Activated CD8-positive, alpha-beta T cell treated with anti-CD3 and anti-CD28 coated beads, Interleukin-2, amount 10 ng/mL, durations not matched to agents 7 days and 5 days (primary cell): ENCODE measurements at regions not wholly inside any gene's neighbourhood (a gene's known extent, or its start where the extent isn't known, plus 50 kb on each side); places are given as distances from the start of the nearest gene placed in this dataset.

Experiments
- ATAC-seq: fragments of 150-1000 bp; cut with Tn5 transposase; one replicate; pipeline ENCODE4 v1.10.0; 2021; ENCODE audit warnings: moderate library complexity
- CTCF ChIA-PET: fragments of 350-600 bp; sonication (Branson Sonifier 250); formaldehyde crosslinking; loops from one replicate; lab custom pipeline; 2021; ENCODE audit warnings: antibody characterized with exemption; lab: Charles Lee
- POLR2A ChIA-PET: fragments of 350-600 bp; sonication (Branson Sonifier 250); formaldehyde crosslinking; loops from one replicate; lab custom pipeline; 2021; ENCODE audit warnings: antibody characterized with exemption; lab: Charles Lee
- DNase-seq: peaks from one replicate; pipeline ENCODE4 v3.0.0-alpha.2; 2020
- H3K27ac Mint-ChIP-seq: one replicate; pipeline ENCODE4 v1.8.0; 2021; ENCODE audit warnings: mild to moderate bottlenecking, mixed read lengths
- H3K27me3 Mint-ChIP-seq: one replicate; pipeline ENCODE4 v1.8.0; 2021; ENCODE audit warnings: low read depth, mixed read lengths
- H3K36me3 Mint-ChIP-seq: one replicate; pipeline ENCODE4 v1.8.0; 2021; ENCODE audit warnings: low read depth, mixed read lengths
- H3K4me1 Mint-ChIP-seq: one replicate; pipeline ENCODE4 v1.8.0; 2021; ENCODE audit warnings: low read depth, mixed read lengths
- H3K4me3 Mint-ChIP-seq: one replicate; pipeline ENCODE4 v1.8.0; 2021; ENCODE audit warnings: mild to moderate bottlenecking, mixed read lengths
- H3K9me3 Mint-ChIP-seq: one replicate; pipeline ENCODE4 v1.8.0; 2022; ENCODE audit warnings: mixed read lengths; ENCODE audit not compliant: insufficient read depth

DNA sequence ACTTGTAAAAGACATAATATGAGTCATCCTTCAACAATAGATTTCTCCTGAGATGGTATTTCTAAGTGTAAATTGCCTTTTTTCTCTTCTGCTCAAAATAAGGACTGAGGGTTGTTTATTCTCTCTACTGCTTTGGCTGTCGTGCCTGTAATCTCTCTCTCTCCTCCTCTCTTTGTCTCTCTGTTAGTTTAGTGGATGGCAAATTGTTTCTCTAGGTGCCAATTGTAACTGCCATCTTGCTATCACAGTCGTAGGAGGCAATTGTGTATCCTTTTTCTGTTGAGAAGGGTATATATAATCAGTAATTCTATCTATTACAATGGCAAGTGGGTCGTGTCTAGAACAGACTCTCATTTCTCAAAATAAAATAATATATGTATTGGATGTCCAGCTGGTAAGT, 545.0 kb upstream of the FBXO33 start:
- no peaks in the 10 kb centered on the region for H3K4me1 Mint-ChIP-seq
- ATAC-seq (no peak), DNase-seq (no peak)
- no peaks in the 10 kb centered on the region for H3K36me3 Mint-ChIP-seq
- POLR2A ChIA-PET: no interaction called here
- H3K9me3 Mint-ChIP-seq: no peaks in the 10 kb centered on the region
- H3K27me3 Mint-ChIP-seq: no peaks in the 10 kb centered on the region
- no peak overlapping the region for H3K27ac Mint-ChIP-seq
- no peak overlapping the region for H3K4me3 Mint-ChIP-seq
- CTCF ChIA-PET: no interaction called here

DNA sequence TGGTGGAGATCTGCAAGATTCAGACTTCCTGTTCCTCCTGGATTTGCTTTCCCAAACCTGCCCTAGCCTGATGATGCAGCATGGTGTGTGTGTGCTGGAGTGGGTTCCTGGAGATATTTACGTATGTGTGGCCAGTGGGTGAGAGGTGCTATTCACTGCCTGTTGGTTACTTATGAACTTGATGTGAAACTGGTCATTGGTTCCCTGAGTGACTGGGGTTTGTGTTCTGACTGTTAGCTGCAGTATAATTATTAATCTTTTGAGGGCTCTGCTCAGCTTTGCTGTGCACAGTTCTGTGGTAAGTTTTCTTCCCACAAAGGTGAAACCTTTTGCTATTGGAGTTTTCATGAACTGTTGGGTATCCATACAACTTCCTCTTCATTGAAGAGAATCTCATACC, 541.8 kb upstream of the FBXO33 start:
- H3K36me3 Mint-ChIP-seq: no peaks in the 10 kb centered on the region
- ChIA-PET POLR2A (no interaction called here), CTCF (interaction anchor here (0.6 kb wide), 1 partner anchor 350 kb away, joined by 3 read pairs; no protein-coding TSS in a partner anchor)
- ATAC-seq (no peak), DNase-seq (no peak)
- H3K4me1 Mint-ChIP-seq: no peaks in the 10 kb centered on the region
- no peaks in the 10 kb centered on the region for H3K27me3 Mint-ChIP-seq
- no peak overlapping the region for H3K27ac Mint-ChIP-seq
- no peak overlapping the region for H3K4me3 Mint-ChIP-seq
- no peaks in the 10 kb centered on the region for H3K9me3 Mint-ChIP-seq

DNA sequence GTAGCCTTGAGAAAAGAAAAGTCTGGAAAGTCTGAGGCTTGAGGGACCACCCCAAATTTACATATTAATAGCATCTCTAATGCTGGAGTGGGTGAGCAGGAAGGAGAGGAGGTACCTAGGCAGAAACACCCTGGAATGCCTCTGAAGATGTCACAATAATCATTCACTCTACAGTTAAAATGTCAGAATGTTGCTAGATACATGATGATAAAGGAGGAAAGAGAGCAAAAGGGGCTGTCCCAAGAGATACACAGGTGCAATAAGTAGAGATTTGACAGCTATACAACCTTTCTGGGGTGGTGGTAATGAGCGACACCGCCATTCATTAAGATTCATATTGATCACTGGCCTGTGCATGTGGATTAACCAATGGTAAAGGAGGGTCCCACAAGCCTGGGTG, 540.5 kb upstream of the FBXO33 start:
- CTCF ChIA-PET: no interaction called here
- Mint-ChIP-seq H3K36me3 (no peaks in the 10 kb centered on the region), H3K27me3 (no peaks in the 10 kb centered on the region), H3K4me3 (no peak overlapping the region), H3K27ac (no peak overlapping the region), H3K4me1 (no peaks in the 10 kb centered on the region), H3K9me3 (no peaks in the 10 kb centered on the region)
- no peak for DNase-seq
- ATAC-seq: no peak
- POLR2A ChIA-PET: no interaction called here

GRCh38 chr14:39967885-39968284, 535.7 kb upstream of the FBXO33 start:
- H3K27me3 Mint-ChIP-seq: no peaks in the 10 kb centered on the region
- no peaks in the 10 kb centered on the region for H3K36me3 Mint-ChIP-seq
- ChIA-PET CTCF (no interaction called here), POLR2A (no interaction called here)
- no peak overlapping the region for H3K4me3 Mint-ChIP-seq
- H3K4me1 Mint-ChIP-seq: no peaks in the 10 kb centered on the region
- H3K27ac Mint-ChIP-seq: no peak overlapping the region
- ATAC-seq (no peak), DNase-seq (no peak)
- no peaks in the 10 kb centered on the region for H3K9me3 Mint-ChIP-seq

- POLR2A ChIA-PET: no interaction called here
- Mint-ChIP-seq H3K4me3 (no peak overlapping the region), H3K36me3 (no peaks in the 10 kb centered on the region), H3K27me3 (no peaks in the 10 kb centered on the region), H3K27ac (no peak overlapping the region), H3K4me1 (no peaks in the 10 kb centered on the region), H3K9me3 (peaks cover 6% of the 10 kb centered on the region)
- DNase-seq (no peak), ATAC-seq (no peak)
- CTCF ChIA-PET: no interaction called here
These were observed 525.8 kb upstream of the FBXO33 start for GRCh38 chr14:39957987-39958386.

DNA sequence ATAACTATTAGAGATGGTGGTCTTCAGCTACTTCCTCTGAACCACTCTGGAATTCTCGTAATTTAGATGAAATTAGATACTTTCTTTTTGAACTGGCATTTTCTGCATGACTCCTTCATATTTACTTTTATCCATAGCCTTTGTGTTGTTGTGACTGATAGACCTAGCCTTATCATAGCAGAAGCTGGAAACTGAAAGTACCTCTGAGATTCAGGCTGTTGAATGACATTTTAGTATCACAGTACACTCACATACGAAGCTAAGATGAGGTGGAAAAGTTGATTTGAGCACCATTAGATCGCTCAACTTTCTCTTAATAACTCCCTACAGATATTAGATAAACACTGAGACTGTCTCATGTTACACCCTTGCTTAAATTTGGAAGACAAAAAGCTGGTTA, 525.1 kb upstream of the FBXO33 start:
- ATAC-seq: no peak
- Mint-ChIP-seq H3K36me3 (no peaks in the 10 kb centered on the region), H3K27ac (no peak overlapping the region), H3K27me3 (no peaks in the 10 kb centered on the region), H3K4me3 (no peak overlapping the region), H3K4me1 (no peaks in the 10 kb centered on the region), H3K9me3 (peaks cover 6% of the 10 kb centered on the region)
- POLR2A ChIA-PET: no interaction called here
- CTCF ChIA-PET: no interaction called here
- DNase-seq: no peak

- ATAC-seq: no peak
These were observed 524.1 kb upstream of the FBXO33 start for GRCh38 chr14:39956372-39956771.

GRCh38 chr14:39948235-39948634, 516.0 kb upstream of the FBXO33 start:
- no peaks in the 10 kb centered on the region for H3K4me1 Mint-ChIP-seq
- H3K36me3 Mint-ChIP-seq: no peaks in the 10 kb centered on the region
- ChIA-PET POLR2A (no interaction called here), CTCF (no interaction called here)
- H3K4me3 Mint-ChIP-seq: no peak overlapping the region
- ATAC-seq: no peak
- peaks cover 9% of the 10 kb centered on the region for H3K9me3 Mint-ChIP-seq
- H3K27me3 Mint-ChIP-seq: no peaks in the 10 kb centered on the region
- no peak for DNase-seq
- H3K27ac Mint-ChIP-seq: no peak overlapping the region

More at GRCh38 chr14:39956372-39956771, 524.1 kb upstream of the FBXO33 start:
- H3K4me3 Mint-ChIP-seq: no peak overlapping the region
- peaks cover 6% of the 10 kb centered on the region for H3K9me3 Mint-ChIP-seq
- H3K27ac Mint-ChIP-seq: no peak overlapping the region
- H3K4me1 Mint-ChIP-seq: no peaks in the 10 kb centered on the region
- no peaks in the 10 kb centered on the region for H3K36me3 Mint-ChIP-seq
- ChIA-PET CTCF (no interaction called here), POLR2A (no interaction called here)
- no peak for DNase-seq
- no peaks in the 10 kb centered on the region for H3K27me3 Mint-ChIP-seq

- Mint-ChIP-seq H3K27ac (no peak overlapping the region), H3K4me3 (no peak overlapping the region), H3K27me3 (no peaks in the 10 kb centered on the region), H3K4me1 (no peaks in the 10 kb centered on the region), H3K9me3 (peaks cover 9% of the 10 kb centered on the region), H3K36me3 (no peaks in the 10 kb centered on the region)
- CTCF ChIA-PET: no interaction called here
- POLR2A ChIA-PET: no interaction called here
- DNase-seq (no peak), ATAC-seq (no peak)
These were observed 514.6 kb upstream of the FBXO33 start for GRCh38 chr14:39946807-39947206.

DNA sequence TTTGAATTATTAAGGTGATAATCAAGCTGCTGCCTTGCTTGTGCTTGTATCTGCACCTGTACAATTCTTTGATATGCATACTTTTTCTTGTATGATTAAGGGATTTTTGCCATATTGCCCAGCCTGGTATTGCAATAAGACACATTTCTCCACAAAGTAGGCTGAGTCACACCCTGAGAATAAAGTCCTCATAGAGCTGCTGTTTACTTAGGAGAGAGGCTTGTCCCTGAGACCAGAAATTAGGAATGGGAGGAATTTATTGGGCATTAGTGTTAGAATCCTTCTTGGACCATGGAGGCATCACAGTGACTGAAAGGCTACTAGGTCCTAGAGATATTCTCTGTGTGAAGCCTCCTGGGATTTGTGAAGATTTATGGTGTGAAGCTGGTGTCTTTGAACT, 506.8 kb upstream of the FBXO33 start:
- Mint-ChIP-seq H3K4me1 (no peaks in the 10 kb centered on the region), H3K27ac (no peak overlapping the region), H3K27me3 (no peaks in the 10 kb centered on the region), H3K9me3 (no peaks in the 10 kb centered on the region), H3K4me3 (no peak overlapping the region), H3K36me3 (no peaks in the 10 kb centered on the region)
- ChIA-PET POLR2A (no interaction called here), CTCF (no interaction called here)
- ATAC-seq (no peak), DNase-seq (no peak)

DNA sequence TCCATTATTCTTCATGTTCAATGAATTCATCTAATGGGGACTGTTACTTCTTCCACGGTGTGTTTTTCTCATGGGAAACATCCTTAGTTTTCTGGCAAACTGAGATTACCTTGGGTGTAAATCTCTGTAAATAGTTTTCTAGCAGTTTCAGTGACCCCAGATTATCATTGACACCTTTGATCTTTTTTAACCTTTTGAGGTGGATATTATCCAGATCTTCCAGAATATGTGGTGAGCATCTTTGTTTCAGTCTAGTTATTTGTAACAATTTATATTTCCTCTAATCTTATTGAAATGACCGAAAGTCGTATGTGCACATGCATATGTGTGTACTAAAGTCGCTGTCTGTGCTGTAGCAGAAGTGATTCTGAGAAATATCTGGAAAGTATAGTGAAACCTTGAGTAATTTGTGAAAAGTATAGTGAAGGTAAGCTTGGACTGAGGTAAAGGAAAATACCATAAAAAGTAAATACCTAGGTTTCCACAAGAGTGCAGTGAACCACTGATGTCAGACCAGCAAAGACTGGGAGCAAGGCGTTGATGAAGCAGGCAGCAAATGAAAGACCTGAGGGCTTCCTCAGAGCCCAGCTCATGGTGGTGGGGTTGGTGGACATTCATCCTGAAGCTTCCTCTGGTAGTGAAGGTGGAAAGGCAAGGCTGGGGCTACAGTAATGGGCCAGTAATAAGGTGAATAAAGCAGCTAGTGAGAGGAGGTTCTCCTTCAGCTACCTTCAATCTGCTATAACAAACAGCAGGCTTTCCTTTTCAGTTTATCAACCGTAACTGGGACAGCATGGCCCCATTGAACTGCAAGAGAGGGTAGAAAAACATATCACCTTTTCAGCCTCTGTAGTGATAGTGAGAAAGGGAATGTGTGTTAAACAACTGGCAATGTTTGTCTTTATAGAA, 480.2 kb upstream of the FBXO33 start:
- CTCF ChIA-PET: no interaction called here
- no peaks in the 10 kb centered on the region for H3K27me3 Mint-ChIP-seq
- H3K36me3 Mint-ChIP-seq: no peaks in the 10 kb centered on the region
- H3K4me3 Mint-ChIP-seq: no peak overlapping the region
- ATAC-seq (no peak), DNase-seq (no peak)
- no peak overlapping the region for H3K27ac Mint-ChIP-seq
- POLR2A ChIA-PET: no interaction called here
- H3K9me3 Mint-ChIP-seq: no peaks in the 10 kb centered on the region
- no peaks in the 10 kb centered on the region for H3K4me1 Mint-ChIP-seq

- Mint-ChIP-seq H3K36me3 (no peaks in the 10 kb centered on the region), H3K27ac (no peak overlapping the region), H3K27me3 (no peaks in the 10 kb centered on the region), H3K4me3 (no peak overlapping the region), H3K9me3 (peaks cover 6% of the 10 kb centered on the region), H3K4me1 (no peaks in the 10 kb centered on the region)
- ChIA-PET CTCF (no interaction called here), POLR2A (no interaction called here)
- no peak for ATAC-seq
- no peak for DNase-seq
These were observed 465.4 kb upstream of the FBXO33 start for GRCh38 chr14:39897657-39898056.

DNA sequence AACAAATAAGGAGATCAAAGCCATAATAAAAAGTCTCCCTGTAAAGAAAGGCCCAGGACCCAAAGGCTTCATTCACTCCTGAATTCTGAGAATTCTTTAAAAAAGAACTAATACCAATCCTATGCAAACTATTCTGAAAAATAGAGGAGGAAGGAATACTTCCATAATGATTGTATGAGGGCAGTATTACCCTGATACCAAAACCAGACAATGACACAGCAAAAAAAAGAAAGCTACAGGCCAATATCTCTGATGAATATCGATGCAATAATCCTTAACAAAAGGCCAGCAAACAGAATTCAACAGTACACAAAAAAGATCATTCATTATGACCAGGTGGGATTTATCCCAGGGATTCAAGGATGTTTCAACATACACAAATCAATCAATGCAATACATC, 457.8 kb upstream of the FBXO33 start:
- no peak overlapping the region for H3K27ac Mint-ChIP-seq
- DNase-seq: no peak
- peaks cover 13% of the 10 kb centered on the region for H3K9me3 Mint-ChIP-seq
- no peak for ATAC-seq
- POLR2A ChIA-PET: no interaction called here
- no peaks in the 10 kb centered on the region for H3K36me3 Mint-ChIP-seq
- H3K27me3 Mint-ChIP-seq: no peaks in the 10 kb centered on the region
- CTCF ChIA-PET: no interaction called here
- no peaks in the 10 kb centered on the region for H3K4me1 Mint-ChIP-seq
- no peak overlapping the region for H3K4me3 Mint-ChIP-seq
